ENCODE measurements at regions not wholly inside any gene's neighbourhood (a gene's known extent, or its start where the extent isn't known, plus 50 kb on each side); places are given as distances from the start of the nearest gene placed in this dataset.
"Not testable (repeated sequence)": the region's sequence is repeated elsewhere in the genome, so short reads cannot be mapped to it uniquely, and the experiment has no call there.

DNA sequence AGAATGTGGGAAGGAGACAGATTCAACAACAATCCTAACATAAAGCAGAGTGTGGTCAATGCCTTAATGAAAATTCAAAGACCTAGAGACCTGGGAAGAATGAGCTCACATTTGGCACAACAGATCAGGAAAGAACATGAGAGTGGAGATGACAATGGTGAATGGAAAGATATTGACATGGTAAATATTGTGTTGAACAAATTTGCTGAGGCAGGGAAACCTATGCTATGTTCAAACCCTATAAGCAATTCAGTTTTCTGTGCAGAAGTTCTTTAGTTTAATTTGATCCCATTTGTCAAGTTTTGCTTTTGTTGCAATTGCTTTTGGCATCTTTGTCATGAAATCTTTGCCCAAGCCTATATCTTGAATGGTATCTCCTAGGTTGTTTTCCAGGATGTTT lies 199.4 kb upstream of the LRRTM4 start:
- no peak for DNase-seq (ENCODE audit: low spot score)

DNA sequence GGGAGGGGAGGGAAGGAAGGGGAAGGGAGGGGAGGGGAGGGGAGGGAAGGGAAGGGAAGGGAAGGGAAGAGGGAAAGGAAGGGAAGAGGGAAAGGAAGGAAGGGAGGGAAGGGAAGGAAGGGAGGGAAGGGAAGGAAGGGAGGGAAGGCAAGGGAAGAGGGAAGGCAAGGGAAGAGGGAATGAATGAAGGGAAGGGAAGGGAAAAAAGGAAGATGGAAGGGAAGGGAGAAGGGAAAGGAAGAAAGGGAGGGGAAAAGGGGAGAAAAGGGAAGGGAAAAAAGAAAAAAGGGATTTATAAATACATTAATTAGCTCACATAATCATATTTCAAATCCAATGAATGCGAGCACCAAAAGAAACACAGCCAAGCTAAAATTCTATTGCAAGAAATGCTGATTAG lies 202.9 kb upstream of the LRRTM4 start:
- DNase-seq (ENCODE audit: low spot score) = no peak

- not testable (repeated sequence) for DNase-seq (ENCODE audit: low spot score)
These were observed 212.6 kb upstream of the LRRTM4 start for GRCh38 chr2:77734662-77735340.

GRCh38 chr2:77737236-77737635 lies 215.1 kb upstream of the LRRTM4 start:
- DNase-seq (ENCODE audit: low spot score) = no peak

DNA sequence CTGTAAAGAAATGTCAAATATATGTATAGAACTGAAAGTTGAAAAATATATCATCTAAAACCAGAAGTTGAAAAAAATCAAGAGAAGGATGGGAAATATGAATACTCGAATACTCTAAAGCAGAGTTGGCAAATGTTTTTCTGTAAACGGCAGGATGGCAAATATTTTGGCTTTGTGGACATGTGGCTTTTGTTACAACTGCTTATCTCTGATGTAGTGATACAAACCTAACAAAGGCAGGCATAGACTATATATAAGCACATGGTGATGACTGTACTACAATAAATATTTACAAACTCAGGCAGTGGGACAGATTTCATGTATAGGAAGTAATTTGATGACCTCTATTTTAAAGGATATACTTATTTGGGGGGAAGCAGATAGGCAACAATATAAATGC lies 224.6 kb upstream of the LRRTM4 start:
- no peak for DNase-seq (ENCODE audit: low spot score)

GRCh38 chr2:77753710-77754345 lies 231.7 kb upstream of the LRRTM4 start:
- DNase-seq (ENCODE audit: low spot score) = not testable (repeated sequence)

DNA sequence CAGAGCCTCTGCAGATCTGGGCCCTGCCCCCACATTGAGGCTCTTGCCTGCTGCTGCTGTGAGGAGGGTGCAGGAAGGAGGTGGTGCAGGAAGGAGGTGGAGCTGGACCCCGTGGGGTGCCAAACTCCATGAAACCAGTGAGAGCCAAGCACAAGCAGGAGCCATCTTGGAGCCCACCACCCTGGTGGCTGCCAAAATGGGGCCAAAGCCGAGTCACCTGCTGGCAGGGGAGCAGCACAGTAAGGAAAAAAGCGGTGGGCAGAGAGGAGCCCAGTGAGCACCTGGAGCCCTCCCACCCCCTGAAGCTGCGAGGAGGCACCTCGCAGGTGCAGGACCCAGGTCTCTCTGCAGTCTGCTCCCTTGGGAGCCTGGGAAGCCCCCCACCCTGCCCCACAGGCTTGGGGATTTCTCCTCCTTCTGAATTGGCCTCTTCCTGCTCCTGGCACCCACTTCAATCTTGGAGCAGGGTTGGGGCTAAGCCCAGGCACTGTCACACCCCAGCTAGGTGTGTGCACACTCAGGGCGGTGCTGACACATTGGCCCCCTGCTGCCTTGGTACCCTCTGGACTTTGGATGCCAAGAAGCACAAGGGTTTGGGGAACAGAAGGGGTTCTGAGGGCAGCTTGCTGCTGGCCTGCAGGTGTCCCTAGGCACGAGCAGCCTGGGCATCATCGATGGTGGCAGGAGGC lies 245.4 kb upstream of the LRRTM4 start:
- DNase-seq (ENCODE audit: low spot score) = no peak

- no peak for DNase-seq (ENCODE audit: low spot score)
These were observed 246.3 kb upstream of the LRRTM4 start for GRCh38 chr2:77768508-77768907.

- DNase-seq (ENCODE audit: low spot score) = no peak
These were observed 256.7 kb upstream of the LRRTM4 start for GRCh38 chr2:77778917-77779316.

DNA sequence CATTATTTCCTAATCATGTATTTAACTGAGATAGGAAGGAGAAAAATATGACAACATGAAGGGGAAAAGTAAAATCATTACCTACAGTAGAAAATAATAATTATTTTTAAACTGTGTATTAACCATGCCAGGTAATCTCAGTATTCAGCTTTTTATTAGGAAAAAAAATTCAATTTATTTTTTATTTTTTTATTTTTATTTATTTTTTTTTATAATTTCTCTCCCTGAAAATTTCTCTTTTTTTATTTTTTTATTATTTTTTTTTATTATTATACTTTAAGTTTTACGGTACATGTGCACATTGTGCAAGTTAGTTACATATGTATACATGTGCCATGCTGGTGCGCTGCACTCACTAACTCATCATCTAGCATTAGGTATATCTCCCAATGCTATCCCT lies 271.3 kb upstream of the LRRTM4 start:
- DNase-seq (ENCODE audit: low spot score) = not testable (repeated sequence)

DNA sequence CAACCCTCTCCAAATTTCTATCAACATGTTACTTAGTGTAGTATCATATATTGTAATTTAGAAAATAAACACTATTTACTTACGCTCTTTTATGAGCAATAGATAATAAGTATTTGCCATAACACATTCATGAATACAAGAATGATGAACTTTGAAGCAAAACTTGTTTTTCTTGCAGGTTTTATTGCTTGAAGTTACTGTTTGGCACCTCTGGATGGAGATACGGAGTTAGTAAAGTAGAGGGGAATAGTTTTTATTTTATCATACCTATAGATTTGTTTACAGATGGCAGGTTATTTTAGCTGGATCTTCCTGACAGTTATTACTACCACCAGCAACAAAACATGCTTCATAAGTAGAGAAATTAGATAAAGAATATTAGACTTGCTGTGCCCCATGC lies 274.2 kb upstream of the LRRTM4 start:
- no peak for DNase-seq (ENCODE audit: low spot score)

DNA sequence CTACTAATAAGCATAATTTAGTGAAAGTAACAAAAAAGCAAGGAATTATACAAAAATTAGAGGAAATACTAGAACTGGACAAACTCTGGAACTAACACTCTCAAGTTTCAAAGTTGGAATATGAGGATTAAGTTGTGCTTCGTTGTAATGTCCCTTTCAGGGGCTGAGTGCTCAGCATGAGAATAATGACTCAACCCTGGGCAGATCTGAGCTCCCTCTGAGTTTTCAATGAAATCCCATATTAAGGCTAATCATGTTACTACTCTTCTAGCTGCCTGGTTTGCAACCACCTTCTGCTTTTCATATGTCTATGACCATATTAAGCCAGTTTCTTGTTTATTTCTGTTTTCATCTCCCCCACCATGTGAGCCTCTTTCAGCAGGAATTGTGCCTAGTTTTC lies 274.9 kb upstream of the LRRTM4 start:
- DNase-seq (ENCODE audit: low spot score) = no peak

DNA sequence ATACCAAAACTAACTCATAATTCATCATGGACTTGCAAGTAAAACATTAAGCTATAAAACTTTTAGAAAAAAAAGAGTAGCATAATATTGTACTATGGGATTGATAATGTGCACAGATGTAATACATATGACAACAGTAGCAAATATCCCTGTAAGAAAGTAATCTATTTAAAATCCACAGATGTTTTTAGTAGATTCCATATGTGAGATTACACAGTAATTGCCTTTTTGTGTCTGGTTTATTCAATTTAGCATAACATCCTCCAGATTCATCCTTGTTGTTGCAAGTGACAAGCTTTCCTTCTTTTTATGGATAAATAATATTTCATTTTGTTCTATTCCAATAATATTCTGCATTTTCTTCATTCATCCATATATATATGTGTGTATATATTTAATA lies 278.2 kb upstream of the LRRTM4 start:
- DNase-seq (ENCODE audit: low spot score) = no peak

DNA sequence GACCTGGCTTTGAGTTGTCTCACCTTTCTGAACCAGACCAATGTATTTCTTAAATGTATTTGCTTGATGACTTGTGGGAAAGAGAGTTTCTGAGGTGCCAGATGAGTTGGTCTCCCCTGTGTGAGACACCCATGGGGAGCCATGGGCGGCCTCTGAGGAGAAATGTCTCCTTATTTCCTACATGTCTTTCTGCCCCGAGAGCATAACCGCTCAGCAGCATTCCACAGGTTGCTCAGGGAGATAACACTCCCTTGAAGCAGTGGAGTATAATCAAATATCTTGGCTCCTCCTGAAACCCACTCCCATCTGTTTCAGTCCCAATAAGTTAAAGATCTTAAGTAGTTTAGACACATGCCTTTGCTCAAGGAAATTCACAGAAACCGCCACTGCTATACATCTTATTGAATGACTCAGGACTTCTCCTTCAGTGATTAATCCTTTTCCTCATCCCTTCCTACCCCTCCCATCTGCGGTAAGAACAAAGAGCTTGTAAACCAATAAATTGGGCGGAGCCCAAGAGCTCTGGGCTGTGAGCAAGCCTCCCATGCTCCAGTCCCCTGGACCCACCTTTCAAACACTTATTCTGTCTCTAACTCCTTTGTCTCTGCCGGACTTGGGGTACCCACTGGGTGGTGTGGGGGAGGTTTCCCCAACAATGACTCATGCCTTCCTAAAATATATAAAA lies 285.5 kb upstream of the LRRTM4 start:
- DNase-seq (ENCODE audit: low spot score) = no peak

- no peak for DNase-seq (ENCODE audit: low spot score)
These were observed 286.4 kb upstream of the LRRTM4 start for GRCh38 chr2:77808599-77808998.

DNA sequence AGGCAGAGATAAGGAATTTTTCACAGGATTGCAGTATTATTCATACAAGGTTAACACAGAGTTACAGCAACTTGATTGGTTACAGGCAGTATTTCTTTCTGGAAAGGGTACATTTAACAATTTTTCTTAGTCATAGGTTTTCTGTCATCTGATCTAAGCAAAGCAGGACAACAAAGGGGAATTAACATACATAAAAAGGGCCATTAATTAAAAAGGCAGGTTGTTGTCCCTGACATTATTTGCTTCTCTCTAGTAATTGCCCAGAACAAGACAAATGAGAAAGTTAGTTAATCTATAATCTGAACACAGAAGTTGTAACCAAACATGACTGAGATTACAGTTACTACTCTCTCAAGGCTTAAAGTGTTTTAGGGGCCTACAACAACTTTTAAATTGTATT lies 291.4 kb upstream of the LRRTM4 start:
- no peak for DNase-seq (ENCODE audit: low spot score)

DNA sequence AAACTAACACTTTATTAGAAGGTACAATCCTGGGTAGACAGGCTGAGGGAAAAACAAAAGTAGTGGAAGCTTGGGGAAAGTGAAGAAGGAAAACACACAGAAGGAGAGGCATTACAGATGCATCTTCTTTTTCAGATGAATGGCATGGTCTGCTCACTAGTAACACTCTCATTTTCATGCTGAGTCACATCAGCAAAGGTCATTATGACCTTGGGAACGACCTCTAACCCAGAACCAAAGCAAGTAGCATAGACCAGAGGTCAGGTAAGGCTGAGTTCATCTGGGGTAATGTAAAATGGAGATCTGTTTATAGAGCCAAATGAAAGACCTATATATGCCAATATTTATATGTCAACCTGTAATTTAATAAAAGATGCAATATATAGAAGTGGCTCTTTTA lies 294.4 kb upstream of the LRRTM4 start:
- DNase-seq (ENCODE audit: low spot score) = no peak

GRCh38 chr2:77818186-77818585 lies 296.0 kb upstream of the LRRTM4 start:
- no peak for DNase-seq (ENCODE audit: low spot score)

DNA sequence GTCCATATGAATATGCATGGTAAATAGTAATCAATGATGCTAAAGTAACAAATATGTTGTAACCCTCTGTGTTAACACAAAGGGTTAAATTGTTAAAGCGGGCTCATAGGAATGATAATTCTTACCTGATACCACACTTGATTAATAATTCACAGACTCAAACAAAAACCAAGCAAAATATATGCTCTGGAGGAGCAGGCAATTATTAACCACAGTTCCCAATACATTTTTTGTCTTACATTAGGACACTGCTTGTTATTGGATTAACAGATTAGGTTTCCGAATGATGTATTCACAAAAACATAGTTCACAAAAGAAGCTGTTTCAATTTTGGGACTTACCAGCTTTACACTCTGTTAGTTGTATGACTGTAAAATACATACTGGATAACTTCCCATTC lies 300.9 kb upstream of the LRRTM4 start:
- no peak for DNase-seq (ENCODE audit: low spot score)

DNA sequence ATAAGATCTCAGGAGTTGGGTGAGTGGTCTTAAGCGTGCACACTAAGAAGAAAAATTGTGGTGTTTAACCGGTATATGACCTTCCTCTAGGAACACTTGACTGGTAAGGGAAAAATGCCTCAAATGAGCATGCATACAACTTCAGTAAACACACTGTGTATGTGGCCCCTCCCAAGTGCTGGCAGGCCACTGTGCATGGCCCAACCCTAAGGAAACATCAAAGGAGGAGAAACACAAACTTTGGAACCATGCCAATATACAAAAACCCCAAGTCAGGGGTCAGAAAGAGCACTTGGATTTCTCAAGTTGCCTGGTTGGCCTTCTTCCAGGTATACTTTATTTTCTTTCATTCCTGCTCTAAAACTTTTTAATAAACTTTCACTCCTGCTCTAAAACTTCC lies 308.9 kb upstream of the LRRTM4 start:
- no peak for DNase-seq (ENCODE audit: low spot score)

DNA sequence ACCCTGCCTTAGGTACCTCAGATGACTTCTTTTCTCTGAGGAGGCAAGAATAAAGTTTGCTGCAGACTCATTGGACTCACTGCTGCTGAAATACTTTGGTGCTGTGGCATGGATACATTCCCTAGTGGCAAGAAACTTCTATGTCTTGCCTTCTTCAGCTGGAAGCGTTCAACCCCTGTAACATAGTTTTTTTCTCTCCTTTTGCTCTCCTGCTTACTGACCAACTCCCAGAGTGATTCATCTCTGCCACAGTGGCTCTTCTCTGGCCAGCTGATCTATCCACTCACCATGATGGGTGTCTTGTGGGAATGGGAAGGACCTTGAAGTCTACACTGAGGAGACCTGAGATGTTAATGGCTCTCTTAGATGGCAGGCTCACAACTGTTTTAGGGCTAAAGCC lies 309.3 kb upstream of the LRRTM4 start:
- no peak for DNase-seq (ENCODE audit: low spot score)

GRCh38 chr2:77831898-77832297 lies 309.7 kb upstream of the LRRTM4 start:
- DNase-seq (ENCODE audit: low spot score) = no peak
